ENCODE measurements at regions not wholly inside any gene's neighbourhood (a gene's known extent, or its start where the extent isn't known, plus 50 kb on each side); places are given as distances from the start of the nearest gene placed in this dataset.

DNA sequence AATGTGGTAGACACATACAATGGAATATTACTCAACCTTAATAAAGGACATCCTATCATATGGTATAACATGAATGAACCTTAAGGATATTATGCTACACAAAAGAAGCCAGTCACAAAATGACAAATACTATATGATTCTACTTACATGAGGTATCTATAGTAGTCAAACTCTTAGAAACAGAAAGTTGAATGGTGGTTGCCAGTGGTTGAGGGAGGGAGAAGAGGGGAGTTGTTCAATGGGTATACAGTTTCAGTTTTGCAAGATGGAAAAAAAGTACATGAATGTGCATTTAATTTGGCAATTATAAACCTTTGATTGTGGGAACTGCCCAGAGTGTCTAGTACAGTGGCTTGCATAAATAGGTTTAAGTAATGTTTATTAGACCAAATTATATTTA, 473.3 kb upstream of the ZNF608 start:
- TF ChIP-seq, protein P1, sequence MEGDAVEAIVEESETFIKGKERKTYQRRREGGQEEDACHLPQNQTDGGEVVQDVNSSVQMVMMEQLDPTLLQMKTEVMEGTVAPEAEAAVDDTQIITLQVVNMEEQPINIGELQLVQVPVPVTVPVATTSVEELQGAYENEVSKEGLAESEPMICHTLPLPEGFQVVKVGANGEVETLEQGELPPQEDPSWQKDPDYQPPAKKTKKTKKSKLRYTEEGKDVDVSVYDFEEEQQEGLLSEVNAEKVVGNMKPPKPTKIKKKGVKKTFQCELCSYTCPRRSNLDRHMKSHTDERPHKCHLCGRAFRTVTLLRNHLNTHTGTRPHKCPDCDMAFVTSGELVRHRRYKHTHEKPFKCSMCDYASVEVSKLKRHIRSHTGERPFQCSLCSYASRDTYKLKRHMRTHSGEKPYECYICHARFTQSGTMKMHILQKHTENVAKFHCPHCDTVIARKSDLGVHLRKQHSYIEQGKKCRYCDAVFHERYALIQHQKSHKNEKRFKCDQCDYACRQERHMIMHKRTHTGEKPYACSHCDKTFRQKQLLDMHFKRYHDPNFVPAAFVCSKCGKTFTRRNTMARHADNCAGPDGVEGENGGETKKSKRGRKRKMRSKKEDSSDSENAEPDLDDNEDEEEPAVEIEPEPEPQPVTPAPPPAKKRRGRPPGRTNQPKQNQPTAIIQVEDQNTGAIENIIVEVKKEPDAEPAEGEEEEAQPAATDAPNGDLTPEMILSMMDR (IDR thresholded peaks at IDR 0.05), result no peak
- TF ChIP-seq POLR2A (IDR thresholded peaks at IDR 0.05), result no peak
